SK-N-SH (cell line): ENCODE measurements at regions not wholly inside any gene's neighbourhood (a gene's known extent, or its start where the extent isn't known, plus 50 kb on each side); places are given as distances from the start of the nearest gene placed in this dataset.

Source experiments
- EP300 ChIP-seq, 2 experiments: IDR thresholded peaks; 2 replicates each; pipeline versions ENCODE4 v1.4.0 to v1.6.1; 2012; ENCODE audit warnings: borderline replicate concordance in 1 of 2, low read depth in 1 of 2, low read length in 1 of 2
- EZH2phosphoT487 ChIP-seq: fragments of 200-600 bp; sonication (generic); IDR thresholded peaks from 2 replicates; pipeline ENCODE4 v1.6.1; 2017; ENCODE audit warnings: low read depth, mixed run types, mild to moderate bottlenecking, antibody characterized with exemption, moderate library complexity, borderline replicate concordance
- RAD21 ChIP-seq: IDR thresholded peaks from 2 replicates; pipeline ENCODE4 v1.6.1; 2012; ENCODE audit warnings: mild to moderate bottlenecking, low read length
- TF ChIP-seq, protein P1 (sequence below): fragments of 200-600 bp; sonication (generic); IDR thresholded peaks from 2 replicates; pipeline ENCODE4 v1.6.1; 2017; ENCODE audit warnings: antibody characterized with exemption, mild to moderate bottlenecking, moderate library complexity
- TF ChIP-seq, protein P2 (sequence below): fragments of 150-350 bp; IDR thresholded peaks from 2 replicates; pipeline ENCODE4 v1.6.1; 2017; ENCODE audit warnings: antibody characterized with exemption, low read length, low read depth, borderline replicate concordance

GRCh38 chr20:52459150-52459549, 267.6 kb upstream of the ZFP64 start:
- TF ChIP-seq EZH2phosphoT487 (no peak), RAD21 (no peak), EP300 (IDR thresholded peaks at IDR 0.05; ENCODE audit: borderline replicate concordance in 1 of 2, low read depth in 1 of 2, low read length in 1 of 2) (no peak)
- TF ChIP-seq, protein P1, sequence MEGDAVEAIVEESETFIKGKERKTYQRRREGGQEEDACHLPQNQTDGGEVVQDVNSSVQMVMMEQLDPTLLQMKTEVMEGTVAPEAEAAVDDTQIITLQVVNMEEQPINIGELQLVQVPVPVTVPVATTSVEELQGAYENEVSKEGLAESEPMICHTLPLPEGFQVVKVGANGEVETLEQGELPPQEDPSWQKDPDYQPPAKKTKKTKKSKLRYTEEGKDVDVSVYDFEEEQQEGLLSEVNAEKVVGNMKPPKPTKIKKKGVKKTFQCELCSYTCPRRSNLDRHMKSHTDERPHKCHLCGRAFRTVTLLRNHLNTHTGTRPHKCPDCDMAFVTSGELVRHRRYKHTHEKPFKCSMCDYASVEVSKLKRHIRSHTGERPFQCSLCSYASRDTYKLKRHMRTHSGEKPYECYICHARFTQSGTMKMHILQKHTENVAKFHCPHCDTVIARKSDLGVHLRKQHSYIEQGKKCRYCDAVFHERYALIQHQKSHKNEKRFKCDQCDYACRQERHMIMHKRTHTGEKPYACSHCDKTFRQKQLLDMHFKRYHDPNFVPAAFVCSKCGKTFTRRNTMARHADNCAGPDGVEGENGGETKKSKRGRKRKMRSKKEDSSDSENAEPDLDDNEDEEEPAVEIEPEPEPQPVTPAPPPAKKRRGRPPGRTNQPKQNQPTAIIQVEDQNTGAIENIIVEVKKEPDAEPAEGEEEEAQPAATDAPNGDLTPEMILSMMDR: no peak
- TF ChIP-seq, protein P2, sequence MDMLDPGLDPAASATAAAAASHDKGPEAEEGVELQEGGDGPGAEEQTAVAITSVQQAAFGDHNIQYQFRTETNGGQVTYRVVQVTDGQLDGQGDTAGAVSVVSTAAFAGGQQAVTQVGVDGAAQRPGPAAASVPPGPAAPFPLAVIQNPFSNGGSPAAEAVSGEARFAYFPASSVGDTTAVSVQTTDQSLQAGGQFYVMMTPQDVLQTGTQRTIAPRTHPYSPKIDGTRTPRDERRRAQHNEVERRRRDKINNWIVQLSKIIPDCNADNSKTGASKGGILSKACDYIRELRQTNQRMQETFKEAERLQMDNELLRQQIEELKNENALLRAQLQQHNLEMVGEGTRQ: no peak
